DND-41 (cell line): ENCODE measurements at regions not wholly inside any gene's neighbourhood (a gene's known extent, or its start where the extent isn't known, plus 50 kb on each side); places are given as distances from the start of the nearest gene placed in this dataset.

Source experiments
- ATAC-seq: fragments of 200-7000 bp; cut with Tn5 transposase; 3 replicates; pipeline ENCODE4 v1.9.1; 2021; ENCODE audit warnings: low read depth; ENCODE audit not compliant: insufficient read depth
- DNase-seq: peaks from one replicate; pipeline ENCODE4 v3.0.0-alpha.2; 2020
- H2AFZ ChIP-seq: 2 replicates; pipeline ENCODE4 v1.6.0; 2012; ENCODE audit warnings: low read depth, low read length
- H3K27ac ChIP-seq: 2 replicates; pipeline ENCODE4 v1.5.1; 2012; ENCODE audit warnings: low read length, inconsistent platforms
- H3K27me3 ChIP-seq: fragments of 200-600 bp; sonication (generic); 2 replicates; pipeline ENCODE4 v1.6.0; 2012; ENCODE audit warnings: low read length, mild to moderate bottlenecking, inconsistent platforms; ENCODE audit not compliant: insufficient read depth, poor library complexity
- H3K36me3 ChIP-seq: 2 replicates; pipeline ENCODE4 v1.5.1; 2012; ENCODE audit warnings: low read length, inconsistent platforms; ENCODE audit not compliant: insufficient read depth
- H3K4me1 ChIP-seq: 2 replicates; pipeline ENCODE4 v1.5.1; 2012; ENCODE audit warnings: mild to moderate bottlenecking, low read length; ENCODE audit not compliant: insufficient read depth
- H3K4me2 ChIP-seq: 2 replicates; pipeline ENCODE4 v1.6.0; 2012; ENCODE audit warnings: mild to moderate bottlenecking, moderate library complexity, low read length, inconsistent platforms; ENCODE audit not compliant: insufficient read depth
- H3K4me3 ChIP-seq, 2 experiments: fragments of 200-600 bp in 1 of 2; shearing (Covaris generic) in 1 of 2; 2 replicates each; pipeline ENCODE4 v1.5.1; 2012 to 2016; ENCODE audit warnings: inconsistent platforms in 2 of 2, low read length in 2 of 2, mild to moderate bottlenecking in 2 of 2, low read depth in 1 of 2, moderate library complexity in 1 of 2
- H3K79me2 ChIP-seq: 2 replicates; pipeline ENCODE4 v1.6.0; 2012; ENCODE audit warnings: low read length, inconsistent platforms; ENCODE audit not compliant: insufficient read depth
- H3K9ac ChIP-seq: 2 replicates; pipeline ENCODE4 v1.6.0; 2012; ENCODE audit warnings: low read depth, mild to moderate bottlenecking, inconsistent platforms, low read length, moderate library complexity
- H3K9me3 ChIP-seq: 2 replicates; pipeline ENCODE4 v1.5.1; 2012; ENCODE audit warnings: low read length, moderate library complexity, mild to moderate bottlenecking, inconsistent platforms; ENCODE audit not compliant: insufficient read depth, severe bottlenecking
- H4K20me1 ChIP-seq: 2 replicates; pipeline ENCODE4 v1.6.0; 2012; ENCODE audit warnings: low read length; ENCODE audit not compliant: insufficient read depth
- CTCF ChIP-seq: IDR thresholded peaks from 2 replicates; pipeline ENCODE4 v1.5.1; 2012; ENCODE audit warnings: borderline replicate concordance, low read length, moderate library complexity, mild to moderate bottlenecking; ENCODE audit not compliant: poor library complexity, severe bottlenecking; ENCODE audit errors: extremely low read depth
- EZH2 ChIP-seq: IDR thresholded peaks from 3 replicates; pipeline ENCODE4 v1.6.1; 2012; ENCODE audit warnings: borderline replicate concordance, low read depth, mild to moderate bottlenecking, moderate library complexity, low read length, inconsistent platforms; ENCODE audit not compliant: severe bottlenecking

GRCh38 chr7:35982600-35982999 lies 170.5 kb upstream of the EEPD1 start:
- H3K27ac ChIP-seq, result no peak overlapping the region
- no peaks in the 10 kb centered on the region for H3K79me2 ChIP-seq
- H3K9me3 ChIP-seq, result no peaks in the 10 kb centered on the region
- TF ChIP-seq CTCF (no peak), EZH2 (no peak)
- no peak overlapping the region for H2AFZ ChIP-seq
- no peak for ATAC-seq
- H3K9ac ChIP-seq, result no peak overlapping the region
- no peaks in the 10 kb centered on the region for H3K36me3 ChIP-seq
- no peaks in the 10 kb centered on the region for H4K20me1 ChIP-seq
- no peak overlapping the region for H3K4me2 ChIP-seq
- no peak for DNase-seq
- no peak overlapping the region for H3K4me3 ChIP-seq
- H3K27me3 ChIP-seq, result no peaks in the 10 kb centered on the region
- peaks cover 3% of the 10 kb centered on the region; the same call in 1 of the 2 replicates for H3K4me1 ChIP-seq

GRCh38 chr7:35983626-35984025 lies 169.4 kb upstream of the EEPD1 start:
- no peaks in the 10 kb centered on the region for H4K20me1 ChIP-seq
- no peak for DNase-seq

GRCh38 chr7:35985126-35985754 lies 167.8 kb upstream of the EEPD1 start:
- H3K9ac ChIP-seq, result no peak overlapping the region
- H3K4me3 ChIP-seq, result no peak overlapping the region
- ATAC-seq (peak; percentile 100), DNase-seq (peak; percentile 82)
- H3K79me2 ChIP-seq, result no peaks in the 10 kb centered on the region
- H2AFZ ChIP-seq, result peak overlapping the region; percentile 51; the same call in 1 of the 2 replicates
- H3K36me3 ChIP-seq, result no peaks in the 10 kb centered on the region
- H3K27ac ChIP-seq, result 0 out of 2 replicates have a peak overlapping the region, but pooled peaks have one; percentile 42
- H3K4me2 ChIP-seq, result no peak overlapping the region
- H3K4me1 ChIP-seq, result peaks cover 3% of the 10 kb centered on the region; the same call in 1 of the 2 replicates
- no peaks in the 10 kb centered on the region for H4K20me1 ChIP-seq
- H3K27me3 ChIP-seq, result no peaks in the 10 kb centered on the region
- TF ChIP-seq EZH2 (no peak), CTCF (peak; percentile 96)
- no peaks in the 10 kb centered on the region for H3K9me3 ChIP-seq

More at GRCh38 chr7:35983626-35984025, 169.4 kb upstream of the EEPD1 start:
- no peak overlapping the region for H3K4me3 ChIP-seq
- no peak overlapping the region for H3K27ac ChIP-seq
- H2AFZ ChIP-seq, result no peak overlapping the region
- no peaks in the 10 kb centered on the region for H3K36me3 ChIP-seq
- H3K4me2 ChIP-seq, result no peak overlapping the region
- peaks cover 3% of the 10 kb centered on the region; the same call in 1 of the 2 replicates for H3K4me1 ChIP-seq
- H3K79me2 ChIP-seq, result no peaks in the 10 kb centered on the region
- no peak overlapping the region for H3K9ac ChIP-seq
- H3K27me3 ChIP-seq, result no peaks in the 10 kb centered on the region
- H3K9me3 ChIP-seq, result no peaks in the 10 kb centered on the region
- no peak for TF ChIP-seq CTCF
- no peak for TF ChIP-seq EZH2
- no peak for ATAC-seq

GRCh38 chr7:35987016-35987415 lies 166.0 kb upstream of the EEPD1 start:
- H3K9me3 ChIP-seq, result no peaks in the 10 kb centered on the region
- no peak for ATAC-seq
- no peak overlapping the region for H3K4me2 ChIP-seq
- no peaks in the 10 kb centered on the region for H3K27me3 ChIP-seq
- no peak for DNase-seq
- no peak overlapping the region for H3K27ac ChIP-seq
- no peak overlapping the region for H3K9ac ChIP-seq
- H2AFZ ChIP-seq, result no peak overlapping the region
- H3K36me3 ChIP-seq, result no peaks in the 10 kb centered on the region
- H3K79me2 ChIP-seq, result no peaks in the 10 kb centered on the region
- no peaks in the 10 kb centered on the region for H4K20me1 ChIP-seq
- no peak overlapping the region for H3K4me3 ChIP-seq
- peaks cover 3% of the 10 kb centered on the region; the same call in 1 of the 2 replicates for H3K4me1 ChIP-seq
- TF ChIP-seq EZH2 (no peak), CTCF (no peak)
